ENCODE measurements at regions not wholly inside any gene's neighbourhood (a gene's known extent, or its start where the extent isn't known, plus 50 kb on each side); places are given as distances from the start of the nearest gene placed in this dataset.

DNA sequence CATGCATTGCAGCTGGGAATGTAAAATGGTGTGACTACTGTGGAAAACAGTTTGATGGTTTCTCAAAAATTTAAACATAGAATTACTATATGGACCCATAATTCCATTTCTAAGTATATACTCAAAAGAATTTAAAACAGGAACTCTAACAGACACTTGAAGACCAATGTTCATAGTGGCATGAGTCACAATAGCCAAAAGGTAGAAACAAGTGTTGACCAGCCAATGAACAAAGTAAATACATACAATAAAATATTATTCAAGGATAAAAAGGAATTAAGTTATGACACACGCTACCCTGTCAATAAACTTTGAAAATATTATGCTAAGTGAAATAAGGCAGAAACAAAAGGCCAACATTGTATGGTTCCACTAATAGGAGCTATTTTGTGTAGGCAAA, 357.4 kb upstream of the IL12A start:
- DNase-seq = no peak

DNA sequence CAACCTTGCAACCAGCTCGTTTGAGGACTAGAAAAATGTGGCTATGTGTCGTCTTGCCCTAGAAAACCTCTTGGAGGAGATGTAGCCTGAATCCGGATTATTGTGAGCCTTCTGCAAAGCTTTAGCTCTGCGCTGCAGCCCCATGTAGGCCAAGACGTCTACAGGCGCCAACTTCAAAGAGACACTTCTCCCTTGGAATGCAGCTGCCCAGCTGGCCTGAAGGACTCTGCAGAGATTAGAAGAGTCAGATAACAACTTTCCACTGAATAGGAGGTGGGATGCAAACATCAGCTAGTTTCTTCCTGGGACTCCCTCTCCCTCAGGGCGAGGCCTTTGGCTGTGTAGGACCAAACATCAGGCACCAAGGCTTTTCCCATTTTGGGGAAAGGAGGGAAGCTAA, 356.5 kb upstream of the IL12A start:
- DNase-seq = no peak

- DNase-seq = no peak
These were observed 355.8 kb upstream of the IL12A start for GRCh38 chr3:159632851-159633250.

GRCh38 chr3:159634483-159634882, 354.2 kb upstream of the IL12A start:
- DNase-seq = no peak

DNA sequence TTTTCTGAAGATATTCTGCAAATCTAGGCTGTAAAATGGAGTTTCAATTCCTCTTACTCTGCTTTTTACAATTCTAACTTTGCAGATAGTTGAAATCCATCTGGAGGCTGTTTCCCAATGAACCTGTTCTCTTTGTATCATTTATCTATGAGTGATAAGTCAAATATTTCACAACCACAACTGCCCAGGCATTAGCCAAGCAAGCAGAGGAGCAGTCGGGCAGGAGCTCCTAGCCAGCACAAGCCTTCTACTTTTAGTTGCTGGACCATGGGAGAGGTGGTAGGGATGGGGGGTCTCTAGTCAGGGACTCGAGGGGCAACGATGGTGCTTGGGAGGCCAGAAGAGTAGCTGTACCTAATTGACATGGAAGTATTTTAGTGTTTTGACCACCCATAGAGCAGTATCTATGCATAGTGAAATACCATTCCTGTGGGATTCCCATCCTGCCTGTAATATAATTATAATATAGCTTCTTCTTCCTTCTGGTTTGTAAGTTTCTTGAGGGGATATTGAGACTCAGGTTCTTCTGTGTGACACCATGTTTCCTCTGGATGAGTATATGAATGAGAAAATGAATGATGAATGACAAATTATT, 353.5 kb upstream of the IL12A start:
- no peak for DNase-seq

DNA sequence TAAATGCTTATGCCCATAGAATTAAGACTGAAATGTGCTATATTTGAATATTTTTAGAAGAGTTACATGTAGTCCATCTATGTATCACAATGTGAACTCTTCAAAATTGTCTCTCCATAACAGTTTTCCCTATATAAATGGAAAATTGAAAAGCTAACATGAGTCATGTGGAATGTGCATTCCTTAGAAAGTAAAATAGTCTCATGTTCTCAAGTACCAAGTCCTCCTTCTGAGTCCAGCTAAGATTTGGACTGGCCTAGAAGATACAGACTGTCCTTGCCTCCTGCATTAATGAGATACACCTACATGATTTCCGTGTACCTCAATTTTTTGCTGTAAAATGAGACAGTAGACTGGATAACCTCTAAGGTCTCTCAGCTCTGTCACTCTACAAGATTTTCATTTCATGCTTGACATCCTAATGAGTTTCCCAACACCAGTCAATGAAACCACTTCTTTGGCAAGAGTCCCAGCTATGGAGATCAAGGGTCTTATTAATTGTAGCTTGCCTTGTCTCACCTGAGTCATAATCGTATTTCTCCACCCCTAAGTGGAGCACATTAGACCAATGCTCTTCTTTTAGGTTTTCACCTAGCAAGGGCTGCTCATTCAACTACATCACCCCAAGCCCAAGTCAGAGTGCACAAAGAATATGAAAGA, 350.6 kb upstream of the IL12A start:
- no peak for DNase-seq

DNA sequence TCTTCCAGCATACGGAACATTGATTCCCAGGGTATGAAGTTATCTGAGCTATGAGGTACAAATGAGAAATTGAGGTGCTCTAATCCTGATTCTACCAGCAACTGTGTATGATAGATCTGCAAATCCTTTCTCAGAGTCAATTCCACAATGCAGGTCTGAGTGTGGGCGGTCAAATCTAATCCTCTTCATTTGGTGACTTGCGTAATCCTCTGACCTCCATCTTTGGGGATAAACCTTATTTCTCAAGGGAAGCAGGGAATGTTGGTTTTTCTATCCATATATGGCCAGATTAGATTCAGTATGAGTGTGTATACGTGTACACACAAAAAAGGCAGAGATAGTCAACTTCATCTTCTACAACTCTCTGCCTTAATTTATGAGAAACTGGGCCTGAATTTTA, 348.4 kb upstream of the IL12A start:
- DNase-seq = no peak

GRCh38 chr3:159643406-159643805, 345.2 kb upstream of the IL12A start:
- no peak for DNase-seq

DNA sequence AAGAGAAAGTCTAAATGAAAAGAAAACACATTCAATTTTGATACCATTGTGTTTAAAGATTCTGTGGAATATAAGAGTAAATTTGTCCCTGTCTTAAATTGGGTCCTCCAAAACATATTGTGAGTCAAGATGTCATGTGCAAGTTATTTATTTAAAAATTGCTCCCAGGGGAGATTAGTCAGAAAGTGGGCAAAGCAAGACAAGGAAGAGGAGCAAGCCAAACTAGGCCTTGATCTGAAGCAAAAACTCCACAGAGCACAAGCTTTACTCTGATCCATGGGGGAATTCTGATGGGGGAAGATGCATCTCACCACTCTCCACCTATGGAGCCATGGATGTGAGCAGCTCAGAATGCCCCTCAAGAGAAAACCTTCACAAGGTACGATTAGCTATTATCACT, 342.8 kb upstream of the IL12A start:
- DNase-seq = no peak

- DNase-seq = no peak
These were observed 338.7 kb upstream of the IL12A start for GRCh38 chr3:159649951-159650350.

GRCh38 chr3:159650726-159651125, 337.9 kb upstream of the IL12A start:
- no peak for DNase-seq

DNA sequence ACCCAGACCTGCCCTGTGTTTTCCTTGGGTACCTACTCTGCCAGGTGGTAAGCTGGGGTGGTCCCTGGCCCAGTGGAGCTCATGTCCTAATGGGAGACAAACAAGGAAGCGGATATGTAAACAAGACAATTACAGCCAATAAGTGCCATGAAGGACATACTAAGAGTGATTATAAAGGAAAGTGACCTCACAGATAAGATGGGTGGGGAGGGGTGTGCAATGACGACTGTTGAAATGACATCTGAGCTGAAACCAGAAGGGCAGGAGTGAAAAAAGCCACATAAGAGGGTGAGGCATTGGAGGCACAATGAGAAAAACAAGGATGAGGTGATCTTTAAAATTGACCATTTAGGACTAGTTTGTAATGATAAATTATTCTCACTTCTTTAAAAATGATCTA, 336.2 kb upstream of the IL12A start:
- DNase-seq = no peak

- DNase-seq = no peak
These were observed 334.2 kb upstream of the IL12A start for GRCh38 chr3:159654183-159655134.

DNA sequence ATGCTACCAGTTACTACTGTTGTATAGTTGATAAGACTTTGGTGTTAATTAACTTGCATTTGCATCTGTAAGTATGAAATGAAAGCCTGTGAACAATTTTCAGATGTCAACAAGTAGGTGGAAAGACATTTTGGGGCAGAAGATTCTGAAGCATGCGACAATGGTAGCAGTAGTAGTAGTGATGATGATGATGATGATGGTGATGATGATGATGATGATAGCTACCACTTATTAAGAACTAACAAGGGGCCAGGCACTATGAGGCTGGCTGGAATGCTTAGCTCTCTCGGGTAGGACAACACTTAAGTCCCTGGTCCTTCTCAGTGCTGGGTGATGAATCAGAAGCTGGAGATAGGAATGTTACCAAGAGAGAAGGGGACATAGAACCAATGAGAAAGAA, 333.4 kb upstream of the IL12A start:
- DNase-seq = no peak

DNA sequence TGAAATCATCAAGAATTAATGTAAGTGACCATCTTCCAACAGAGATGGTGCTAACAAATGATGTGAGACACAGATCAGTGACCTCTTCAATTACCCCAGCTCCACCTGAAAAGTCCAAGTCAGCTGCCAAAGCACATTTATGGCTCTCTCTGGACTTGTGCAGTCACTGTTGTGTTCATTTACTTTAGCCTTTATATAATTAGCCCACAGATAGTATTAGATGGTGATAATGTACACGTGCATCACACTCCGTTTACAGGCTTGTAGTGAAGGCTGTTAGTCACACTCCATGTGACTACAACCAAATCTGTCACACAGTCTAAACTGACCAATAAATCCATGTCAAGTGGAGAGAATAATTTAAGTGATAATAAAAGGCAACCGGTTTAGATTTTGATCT, 331.5 kb upstream of the IL12A start:
- DNase-seq = no peak

DNA sequence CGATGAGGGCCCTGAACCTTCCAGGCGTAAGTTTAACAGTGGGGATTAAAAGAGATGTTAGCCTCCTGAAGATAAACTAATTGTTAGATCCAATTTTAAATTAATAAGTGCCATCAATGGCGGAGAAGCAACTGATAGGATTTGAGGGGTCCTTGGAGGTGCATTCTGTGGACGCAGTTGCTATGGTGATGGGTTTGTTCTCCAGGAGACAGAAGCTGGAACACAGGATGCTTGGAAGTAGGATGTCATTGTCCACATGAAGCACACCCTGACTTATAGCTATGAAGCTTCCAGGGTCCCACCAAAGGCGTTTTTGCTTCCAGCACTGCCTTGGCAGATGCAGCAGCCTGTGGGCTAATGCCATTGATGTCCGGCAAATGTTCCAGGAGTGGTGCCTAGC, 331.0 kb upstream of the IL12A start:
- DNase-seq = no peak

GRCh38 chr3:159660326-159660725, 328.3 kb upstream of the IL12A start:
- DNase-seq = no peak

DNA sequence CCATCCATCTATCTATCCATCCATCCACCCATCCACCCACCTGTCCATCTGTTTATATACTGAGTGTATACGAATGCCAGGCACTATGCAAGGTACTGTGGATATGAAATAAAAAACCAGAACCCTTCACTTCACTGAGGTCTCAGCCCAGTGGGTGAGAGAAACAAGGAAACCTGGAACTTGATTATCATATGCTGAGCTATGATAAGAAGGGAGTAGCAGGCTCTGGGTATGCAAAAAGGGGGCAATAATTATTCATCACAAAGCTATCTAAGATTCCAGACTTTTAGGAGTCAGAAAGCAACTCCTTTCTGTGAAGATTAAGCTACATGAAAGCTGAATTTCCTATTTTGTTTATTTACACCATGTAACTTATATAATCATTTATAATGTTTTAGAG, 327.7 kb upstream of the IL12A start:
- no peak for DNase-seq

- no peak for DNase-seq
These were observed 326.1 kb upstream of the IL12A start for GRCh38 chr3:159662549-159662948.

DNA sequence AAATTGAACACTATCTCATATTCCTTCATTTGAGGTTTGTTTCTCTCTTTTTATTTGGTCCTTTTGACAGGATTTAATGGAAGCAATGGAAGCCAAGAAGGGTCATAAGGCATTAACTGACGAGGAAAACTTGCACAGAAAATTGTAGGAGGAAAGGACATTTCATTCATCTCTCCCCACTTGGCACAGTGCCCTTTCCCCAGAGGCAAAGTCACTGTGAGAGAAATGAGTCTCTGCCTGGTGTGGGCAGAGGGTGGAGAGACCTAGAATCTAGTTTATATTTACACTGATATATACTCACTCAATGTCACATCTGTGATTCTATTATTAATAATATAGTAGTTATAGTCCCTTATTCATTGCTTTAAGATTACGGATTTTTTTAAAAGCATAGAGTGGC, 324.6 kb upstream of the IL12A start:
- DNase-seq = no peak

DNA sequence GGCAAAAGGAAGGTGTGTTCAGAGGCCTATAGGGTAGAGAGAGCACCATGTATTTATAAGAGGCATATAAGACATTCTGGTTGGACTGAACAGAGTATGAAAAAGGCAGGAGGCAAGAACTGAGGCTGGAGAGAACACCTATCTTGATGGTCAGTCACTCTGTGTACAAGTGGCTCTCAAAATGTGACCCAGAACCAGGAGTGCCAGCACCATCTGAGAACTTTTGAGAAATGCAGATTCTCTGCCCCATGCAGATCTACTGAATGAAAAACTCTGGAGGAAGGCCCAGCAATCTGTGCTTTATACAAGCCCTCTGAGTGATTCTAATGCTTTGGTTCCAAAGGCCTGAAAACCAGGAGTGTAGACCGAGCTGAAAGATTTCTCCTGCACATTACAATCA, 324.0 kb upstream of the IL12A start:
- no peak for DNase-seq

DNA sequence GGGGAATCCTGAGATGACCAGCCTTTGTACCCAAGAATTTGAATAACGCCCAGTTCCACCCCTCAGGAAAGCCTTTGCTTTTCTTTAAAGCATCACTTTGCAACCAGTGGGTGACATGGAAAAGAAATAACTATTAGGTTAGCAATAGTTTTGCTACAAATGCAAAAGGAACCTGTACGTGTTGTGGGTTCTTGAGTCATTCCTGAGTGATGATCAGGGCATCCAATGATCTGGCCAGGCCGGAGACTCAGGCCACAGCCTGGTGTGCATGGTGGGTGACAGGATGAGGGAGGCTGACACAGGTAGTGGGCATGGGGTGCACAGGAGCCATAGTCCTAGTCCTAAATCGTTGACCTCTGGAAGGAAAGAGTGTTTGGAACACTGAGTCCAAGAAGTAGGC, 321.4 kb upstream of the IL12A start:
- no peak for DNase-seq

DNA sequence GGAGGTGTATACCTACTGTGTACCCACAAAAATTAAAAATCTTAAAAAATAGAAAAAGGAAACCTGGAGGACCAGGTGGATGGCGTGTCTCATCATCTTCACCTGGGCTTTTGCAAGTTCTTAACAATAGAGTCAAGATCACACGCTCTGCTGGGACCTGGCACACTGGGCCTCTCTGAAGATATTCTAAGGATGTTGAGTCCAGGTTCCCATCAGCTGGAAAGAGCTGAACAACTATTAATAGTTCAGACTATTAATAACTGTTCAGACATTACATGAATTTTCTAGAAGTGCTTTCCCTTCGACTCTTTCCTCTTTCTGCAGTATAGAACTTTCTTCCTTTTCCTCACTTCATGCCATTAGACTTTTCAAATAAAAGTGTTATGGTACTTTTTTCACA, 320.2 kb upstream of the IL12A start:
- DNase-seq = no peak

DNA sequence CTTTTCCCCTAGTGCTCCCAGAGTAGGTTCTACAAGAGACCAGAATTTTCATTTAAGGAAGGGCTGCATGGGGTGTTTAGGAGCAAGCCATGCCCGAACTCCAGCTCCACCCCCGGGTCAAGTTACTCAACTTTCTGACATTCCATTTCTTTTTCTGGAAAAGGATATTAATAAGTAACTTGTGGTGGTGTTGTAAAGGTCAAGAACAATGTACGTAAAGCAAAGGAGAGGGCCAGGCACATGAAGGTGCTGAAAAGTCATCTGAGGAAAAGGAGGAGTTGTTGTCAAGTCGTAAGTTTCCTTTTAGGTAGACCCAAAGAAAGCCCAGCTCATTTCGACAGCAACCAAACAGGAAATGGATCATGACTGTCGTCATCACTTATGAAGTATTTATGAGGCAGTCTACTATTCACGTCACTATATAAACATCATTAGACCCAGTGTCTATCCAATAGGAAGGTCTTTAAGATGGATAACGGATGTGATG, 319.6 kb upstream of the IL12A start:
- DNase-seq = no peak

Data from activated CD8-positive, alpha-beta memory T cell treated with anti-CD3 and anti-CD28 coated beads, Interleukin-2, amount 50 U/mL, for 48 hours (primary cell).